BLaER1 treated with 17β-estradiol and CSF1 and Interleukin-3, amounts not matched to agents 10 nM and 100 nM (cell line): ENCODE measurements at regions not wholly inside any gene's neighbourhood (a gene's known extent, or its start where the extent isn't known, plus 50 kb on each side); places are given as distances from the start of the nearest gene placed in this dataset.
"Not testable (repeated sequence)": the region's sequence is repeated elsewhere in the genome, so short reads cannot be mapped to it uniquely, and the experiment has no call there.

Experiments
- H3K27ac ChIP-seq, 11 experiments: shearing (Covaris generic); formaldehyde crosslinking; 2 replicates each; pipeline ENCODE4 v1.8.1; 2022
- H3K27me3 ChIP-seq, 11 experiments: shearing (Covaris generic); formaldehyde crosslinking; 2 replicates each; pipeline ENCODE4 v1.8.1; 2022
- H3K36me3 ChIP-seq, 11 experiments: shearing (Covaris generic); formaldehyde crosslinking; 2 replicates each; pipeline ENCODE4 v1.8.1; 2022
- H3K4me1 ChIP-seq, 10 experiments: shearing (Covaris generic); formaldehyde crosslinking; 2 replicates each; pipeline ENCODE4 v1.8.1; 2022
- H3K4me2 ChIP-seq, 11 experiments: shearing (Covaris generic); formaldehyde crosslinking; 2 replicates each; pipeline ENCODE4 v1.8.1; 2022
- H3K4me3 ChIP-seq, 10 experiments: shearing (Covaris generic); formaldehyde crosslinking; 2 replicates each; pipeline ENCODE4 v1.8.1; 2022
- H3K9ac ChIP-seq, 11 experiments: shearing (Covaris generic); formaldehyde crosslinking; 2 replicates each; pipeline ENCODE4 v1.8.1; 2022
- H3K9me3 ChIP-seq, 11 experiments: shearing (Covaris generic); formaldehyde crosslinking; replicated peaks in 1 of 11; 2 replicates each; pipeline ENCODE4 v1.8.1; 2022
- H4K20me1 ChIP-seq, 11 experiments: shearing (Covaris generic); formaldehyde crosslinking; 2 replicates each; pipeline ENCODE4 v1.8.1; 2022
- Cebpa-rat ChIP-seq, 11 experiments: shearing (Covaris generic); IDR thresholded peaks; 2 replicates each; pipeline ENCODE4 v1.8.1; 2022

GRCh38 chr11:90601261-90601660, 378.4 kb upstream of the CHORDC1 start:
- H3K9ac ChIP-seq, result no peak overlapping the region
- H3K27ac ChIP-seq, result no peak overlapping the region
- H3K36me3 ChIP-seq, result no peaks in the 10 kb centered on the region
- 0 out of 22 replicates have a peak, but pooled peaks cover 0 to 5% (median 0%) of the 10 kb centered on the region in 11 experiments for H3K9me3 ChIP-seq
- H4K20me1 ChIP-seq, result no peaks in the 10 kb centered on the region
- H3K4me1 ChIP-seq, result no peaks in the 10 kb centered on the region
- no peak overlapping the region for H3K4me3 ChIP-seq
- H3K4me2 ChIP-seq, result no peak overlapping the region
- no peaks in the 10 kb centered on the region for H3K27me3 ChIP-seq
- TF ChIP-seq Cebpa-rat (IDR thresholded peaks at IDR 0.05), result no peak

- H3K9ac ChIP-seq, result no peak overlapping the region
- H3K36me3 ChIP-seq, result no peaks in the 10 kb centered on the region
- H3K4me1 ChIP-seq, result no peaks in the 10 kb centered on the region
- H3K4me3 ChIP-seq, result no peak overlapping the region
- H3K27me3 ChIP-seq, result no peaks in the 10 kb centered on the region
- no peaks in the 10 kb centered on the region for H3K9me3 ChIP-seq
- no peak for TF ChIP-seq Cebpa-rat (IDR thresholded peaks at IDR 0.05)
- no peak overlapping the region for H3K27ac ChIP-seq
- H4K20me1 ChIP-seq, result no peaks in the 10 kb centered on the region
- H3K4me2 ChIP-seq, result no peak overlapping the region
Measured at GRCh38 chr11:90594658-90595057, 371.8 kb upstream of the CHORDC1 start.

GRCh38 chr11:90593099-90593498, 370.2 kb upstream of the CHORDC1 start:
- Histone ChIP-seq H3K9me3 (no peaks in the 10 kb centered on the region), H3K4me3 (no peak overlapping the region), H3K9ac (no peak overlapping the region), H3K36me3 (no peaks in the 10 kb centered on the region), H3K4me1 (no peaks in the 10 kb centered on the region), H3K27ac (no peak overlapping the region), H3K27me3 (no peaks in the 10 kb centered on the region), H3K4me2 (no peak overlapping the region), H4K20me1 (no peaks in the 10 kb centered on the region)
- TF ChIP-seq Cebpa-rat (IDR thresholded peaks at IDR 0.05), result no peak

- Histone ChIP-seq H3K4me1 (no peaks in the 10 kb centered on the region), H4K20me1 (no peaks in the 10 kb centered on the region), H3K36me3 (no peaks in the 10 kb centered on the region), H3K9me3 (no peaks in the 10 kb centered on the region), H3K9ac (no peak overlapping the region), H3K4me3 (no peak overlapping the region), H3K4me2 (no peak overlapping the region), H3K27ac (no peak overlapping the region), H3K27me3 (no peaks in the 10 kb centered on the region)
- no peak for TF ChIP-seq Cebpa-rat (IDR thresholded peaks at IDR 0.05)
Measured at GRCh38 chr11:90590286-90590685, 367.4 kb upstream of the CHORDC1 start.

GRCh38 chr11:90589735-90590134, 366.9 kb upstream of the CHORDC1 start:
- Histone ChIP-seq H4K20me1 (no peaks in the 10 kb centered on the region), H3K27me3 (no peaks in the 10 kb centered on the region), H3K4me1 (no peaks in the 10 kb centered on the region), H3K4me3 (no peak overlapping the region), H3K9ac (no peak overlapping the region), H3K9me3 (no peaks in the 10 kb centered on the region), H3K36me3 (no peaks in the 10 kb centered on the region), H3K4me2 (no peak overlapping the region), H3K27ac (no peak overlapping the region)
- TF ChIP-seq Cebpa-rat (IDR thresholded peaks at IDR 0.05), result no peak

GRCh38 chr11:90587896-90588295, 365.0 kb upstream of the CHORDC1 start:
- H3K36me3 ChIP-seq, result no peaks in the 10 kb centered on the region
- H3K27me3 ChIP-seq, result no peaks in the 10 kb centered on the region
- no peak overlapping the region for H3K4me3 ChIP-seq
- H3K4me2 ChIP-seq, result no peak overlapping the region
- H3K9ac ChIP-seq, result no peak overlapping the region
- TF ChIP-seq Cebpa-rat (IDR thresholded peaks at IDR 0.05), result no peak
- H3K4me1 ChIP-seq, result no peaks in the 10 kb centered on the region
- H3K27ac ChIP-seq, result no peak overlapping the region
- no peaks in the 10 kb centered on the region for H4K20me1 ChIP-seq
- H3K9me3 ChIP-seq, result peaks cover 0 to 3% (median 0%) of the 10 kb centered on the region in 11 experiments; a peak in 1 of 22 replicates

GRCh38 chr11:90585491-90585890, 362.6 kb upstream of the CHORDC1 start:
- peaks cover 0 to 5% (median 0%) of the 10 kb centered on the region in 11 experiments; a peak in 1 of 22 replicates for H3K9me3 ChIP-seq
- TF ChIP-seq Cebpa-rat (IDR thresholded peaks at IDR 0.05), result no peak
- H4K20me1 ChIP-seq, result no peaks in the 10 kb centered on the region
- H3K9ac ChIP-seq, result no peak overlapping the region
- no peaks in the 10 kb centered on the region for H3K36me3 ChIP-seq
- no peaks in the 10 kb centered on the region for H3K27me3 ChIP-seq
- H3K4me2 ChIP-seq, result no peak overlapping the region
- H3K4me3 ChIP-seq, result no peak overlapping the region
- no peak overlapping the region for H3K27ac ChIP-seq
- H3K4me1 ChIP-seq, result no peaks in the 10 kb centered on the region

- H3K4me1 ChIP-seq, H3K4me3 ChIP-seq, H3K27ac ChIP-seq, H3K36me3 ChIP-seq, H3K9ac ChIP-seq, H3K4me2 ChIP-seq, H4K20me1 ChIP-seq, H3K9me3 ChIP-seq, H3K27me3 ChIP-seq: not testable (repeated sequence)
Measured at GRCh38 chr11:90582999-90583398, 360.1 kb upstream of the CHORDC1 start.

GRCh38 chr11:90564531-90564930, 341.7 kb upstream of the CHORDC1 start:
- TF ChIP-seq Cebpa-rat (IDR thresholded peaks at IDR 0.05), result no peak
- Histone ChIP-seq H3K9ac (no peak overlapping the region), H3K36me3 (no peaks in the 10 kb centered on the region), H4K20me1 (no peaks in the 10 kb centered on the region), H3K4me2 (no peak overlapping the region), H3K9me3 (no peaks in the 10 kb centered on the region), H3K4me1 (no peaks in the 10 kb centered on the region), H3K27ac (no peak overlapping the region), H3K27me3 (no peaks in the 10 kb centered on the region), H3K4me3 (no peak overlapping the region)

GRCh38 chr11:90558328-90558865, 335.5 kb upstream of the CHORDC1 start:
- Histone ChIP-seq H3K9me3 (0 out of 22 replicates have a peak, but pooled peaks cover 0 to 9% (median 0%) of the 10 kb centered on the region in 11 experiments), H3K9ac (no peak overlapping the region), H3K27ac (no peak overlapping the region), H3K36me3 (no peaks in the 10 kb centered on the region), H3K4me2 (no peak overlapping the region), H3K27me3 (no peaks in the 10 kb centered on the region), H4K20me1 (no peaks in the 10 kb centered on the region), H3K4me3 (no peak overlapping the region), H3K4me1 (no peaks in the 10 kb centered on the region)
- no peak for TF ChIP-seq Cebpa-rat (IDR thresholded peaks at IDR 0.05)
